ENCODE measurements at regions not wholly inside any gene's neighbourhood (a gene's known extent, or its start where the extent isn't known, plus 50 kb on each side); places are given as distances from the start of the nearest gene placed in this dataset.
"Not testable (repeated sequence)": the region's sequence is repeated elsewhere in the genome, so short reads cannot be mapped to it uniquely, and the experiment has no call there.

DNA sequence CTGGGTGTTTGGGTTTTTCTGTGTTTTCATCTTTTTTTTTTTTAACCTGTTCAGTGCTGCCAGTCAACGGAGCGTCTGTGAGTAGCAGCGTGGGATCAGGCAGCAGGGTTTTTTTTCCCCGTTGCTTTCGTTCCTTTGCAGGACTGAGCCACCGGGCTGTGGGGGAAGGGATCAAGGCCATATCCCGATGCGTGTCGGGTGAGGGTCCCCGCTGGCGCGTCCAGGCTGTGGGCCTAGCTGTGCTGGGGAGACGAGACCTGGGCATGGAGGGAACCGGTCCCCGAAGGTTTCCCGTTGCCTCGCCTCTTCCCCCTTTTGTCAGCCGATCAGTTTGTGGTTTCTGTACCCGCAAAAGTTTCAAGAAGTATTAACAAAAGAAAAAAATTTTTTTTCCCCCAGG lies 218.1 kb downstream of the POTED start:
- FAIRE-seq; H3K4me3 ChIP-seq (replicated peaks in 1 of 3; ENCODE audit: insufficient read depth in 1 of 3, low read depth in 1 of 3, low read length in 3 of 3); H3K9me3 ChIP-seq (replicated peaks; ENCODE audit: control insufficient read depth, insufficient read depth, low read length); H3K4me1 ChIP-seq (ENCODE audit: control insufficient read depth, extremely low read depth, insufficient read depth, low read length); intact Hi-C loops (cut with micrococcal nuclease); H3K27ac ChIP-seq (ENCODE audit: insufficient read depth, low read depth, low read length); DNase-seq (ENCODE audit: low read depth, low spot score); H3K9ac ChIP-seq (replicated peaks; ENCODE audit: extremely low read depth, insufficient read depth, low read length); H3K79me2 ChIP-seq (ENCODE audit: control insufficient read depth, insufficient read depth, low read length); BruUV-seq (replicated peaks); dilution Hi-C loops (cut with MboI; ENCODE audit: extremely low pct_ligation_motif_present, low sequenced_read_pairs); CTCF ChIA-PET; POLR2A ChIA-PET; H3K27me3 ChIP-seq (ENCODE audit: control insufficient read depth in 2 of 2, insufficient read depth in 2 of 2, low read length in 2 of 2); H4K20me1 ChIP-seq (replicated peaks; ENCODE audit: control insufficient read depth, extremely low read depth, insufficient read depth, low read length); H3K9me1 ChIP-seq (replicated peaks; ENCODE audit: control insufficient read depth, extremely low read depth, insufficient read depth, low read length); H3K4me2 ChIP-seq (ENCODE audit: insufficient read depth, low read length); H2AFZ ChIP-seq (ENCODE audit: low read depth, low read length); H3K36me3 ChIP-seq (ENCODE audit: control insufficient read depth in 2 of 2, extremely low read depth in 1 of 2, insufficient read depth in 2 of 2, low read length in 2 of 2): not testable (repeated sequence)

DNA sequence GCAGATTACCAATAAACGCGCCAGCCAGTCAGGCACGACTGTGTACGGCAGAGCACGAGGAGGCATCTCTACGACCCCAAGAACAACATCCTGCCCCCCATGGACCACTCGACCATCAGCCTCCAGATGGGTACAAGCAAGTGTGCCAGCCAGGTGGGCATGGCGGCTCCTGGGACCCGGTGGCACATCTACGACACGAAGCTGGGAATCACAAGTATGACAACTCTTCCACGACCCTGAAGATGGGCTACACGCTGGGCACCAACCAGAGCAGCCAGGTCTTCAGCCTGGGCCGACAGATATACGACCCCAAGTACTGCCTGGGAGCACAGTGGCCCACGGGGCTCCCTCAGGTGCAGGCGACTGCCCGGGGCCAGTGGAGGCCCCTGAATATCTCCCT lies 217.6 kb downstream of the POTED start:
- Histone ChIP-seq H3K27ac (ENCODE audit: insufficient read depth, low read depth, low read length) (no peak overlapping the region), H3K36me3 (ENCODE audit: control insufficient read depth in 2 of 2, extremely low read depth in 1 of 2, insufficient read depth in 2 of 2, low read length in 2 of 2) (no peaks in the 10 kb centered on the region)

DNA sequence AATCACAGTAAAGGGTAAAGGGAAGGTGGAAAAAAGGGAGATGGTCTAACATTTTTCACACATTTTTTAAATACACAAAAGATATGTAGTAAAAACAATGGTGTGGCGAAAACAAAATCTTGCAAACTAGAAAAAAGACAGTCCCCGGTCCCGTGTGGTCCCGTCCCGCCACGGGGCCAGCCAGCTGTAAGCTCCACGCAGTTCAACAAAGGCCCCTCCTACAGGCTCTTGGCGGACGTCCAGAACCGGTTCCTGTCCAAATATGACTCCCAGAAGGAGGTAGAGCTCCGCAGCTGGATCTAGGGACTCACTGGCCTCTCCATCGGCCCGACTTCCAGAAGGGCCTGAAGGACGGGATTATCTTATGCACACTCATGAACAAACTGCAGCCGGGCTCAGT lies 216.9 kb downstream of the POTED start:
- H3K36me3 ChIP-seq (ENCODE audit: control insufficient read depth in 2 of 2, extremely low read depth in 1 of 2, insufficient read depth in 2 of 2, low read length in 2 of 2); H3K9me3 ChIP-seq (replicated peaks; ENCODE audit: control insufficient read depth, insufficient read depth, low read length); H2AFZ ChIP-seq (ENCODE audit: low read depth, low read length); CTCF ChIA-PET; H3K9me1 ChIP-seq (replicated peaks; ENCODE audit: control insufficient read depth, extremely low read depth, insufficient read depth, low read length); H3K4me2 ChIP-seq (ENCODE audit: insufficient read depth, low read length); dilution Hi-C loops (cut with MboI; ENCODE audit: extremely low pct_ligation_motif_present, low sequenced_read_pairs); BruUV-seq (replicated peaks); H4K20me1 ChIP-seq (replicated peaks; ENCODE audit: control insufficient read depth, extremely low read depth, insufficient read depth, low read length); H3K79me2 ChIP-seq (ENCODE audit: control insufficient read depth, insufficient read depth, low read length); H3K27me3 ChIP-seq (ENCODE audit: control insufficient read depth in 2 of 2, insufficient read depth in 2 of 2, low read length in 2 of 2); H3K4me1 ChIP-seq (ENCODE audit: control insufficient read depth, extremely low read depth, insufficient read depth, low read length); H3K9ac ChIP-seq (replicated peaks; ENCODE audit: extremely low read depth, insufficient read depth, low read length); DNase-seq (ENCODE audit: low read depth, low spot score); FAIRE-seq; H3K27ac ChIP-seq (ENCODE audit: insufficient read depth, low read depth, low read length); intact Hi-C loops (cut with micrococcal nuclease); H3K4me3 ChIP-seq (replicated peaks in 1 of 3; ENCODE audit: insufficient read depth in 1 of 3, low read depth in 1 of 3, low read length in 3 of 3); POLR2A ChIA-PET: not testable (repeated sequence)

More for the DNA sequence above, 217.6 kb downstream of the POTED start:
- dilution Hi-C loops (cut with MboI; ENCODE audit: extremely low pct_ligation_motif_present, low sequenced_read_pairs), result no loop called here
- Histone ChIP-seq H3K9me3 (replicated peaks; ENCODE audit: control insufficient read depth, insufficient read depth, low read length) (peaks cover 2% of the 10 kb centered on the region), H3K79me2 (ENCODE audit: control insufficient read depth, insufficient read depth, low read length) (no peaks in the 10 kb centered on the region), H4K20me1 (replicated peaks; ENCODE audit: control insufficient read depth, extremely low read depth, insufficient read depth, low read length) (no peaks in the 10 kb centered on the region), H3K4me1 (ENCODE audit: control insufficient read depth, extremely low read depth, insufficient read depth, low read length) (no peaks in the 10 kb centered on the region), H2AFZ (ENCODE audit: low read depth, low read length) (no peak overlapping the region), H3K4me3 (replicated peaks in 1 of 3; ENCODE audit: insufficient read depth in 1 of 3, low read depth in 1 of 3, low read length in 3 of 3) (no peak overlapping the region), H3K9me1 (replicated peaks; ENCODE audit: control insufficient read depth, extremely low read depth, insufficient read depth, low read length) (no peaks in the 10 kb centered on the region), H3K27me3 (ENCODE audit: control insufficient read depth in 2 of 2, insufficient read depth in 2 of 2, low read length in 2 of 2) (no peaks in the 10 kb centered on the region), H3K9ac (replicated peaks; ENCODE audit: extremely low read depth, insufficient read depth, low read length) (no peak overlapping the region), H3K4me2 (ENCODE audit: insufficient read depth, low read length) (no peak overlapping the region)
- TF ChIP-seq JUN (IDR thresholded peaks at IDR 0.05; ENCODE audit: borderline replicate concordance, insufficient read depth, insufficient read length, low read depth) (no peak), FOS (IDR thresholded peaks at IDR 0.05; ENCODE audit: borderline replicate concordance, insufficient read depth, low read length) (no peak), MYC (IDR thresholded peaks at IDR 0.05; ENCODE audit: low read depth, low read length) (no peak), EZH2 (IDR thresholded peaks at IDR 0.05; ENCODE audit: borderline replicate concordance, low read depth, low read length, severe bottlenecking) (no peak), GATA2 (IDR thresholded peaks at IDR 0.05; ENCODE audit: insufficient read depth, insufficient read length, low read depth, low read length) (no peak), POLR2AphosphoS5 (IDR thresholded peaks at IDR 0.05; ENCODE audit: insufficient read depth, low read depth, low read length) (no peak), POLR2A (IDR thresholded peaks at IDR 0.05; ENCODE audit: low read depth, low read length) (no peak)
- TF ChIP-seq, protein P1, sequence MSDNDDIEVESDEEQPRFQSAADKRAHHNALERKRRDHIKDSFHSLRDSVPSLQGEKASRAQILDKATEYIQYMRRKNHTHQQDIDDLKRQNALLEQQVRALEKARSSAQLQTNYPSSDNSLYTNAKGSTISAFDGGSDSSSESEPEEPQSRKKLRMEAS (IDR thresholded peaks at IDR 0.05; ENCODE audit: insufficient read depth, insufficient read length), result no peak
- TF ChIP-seq, protein P2, sequence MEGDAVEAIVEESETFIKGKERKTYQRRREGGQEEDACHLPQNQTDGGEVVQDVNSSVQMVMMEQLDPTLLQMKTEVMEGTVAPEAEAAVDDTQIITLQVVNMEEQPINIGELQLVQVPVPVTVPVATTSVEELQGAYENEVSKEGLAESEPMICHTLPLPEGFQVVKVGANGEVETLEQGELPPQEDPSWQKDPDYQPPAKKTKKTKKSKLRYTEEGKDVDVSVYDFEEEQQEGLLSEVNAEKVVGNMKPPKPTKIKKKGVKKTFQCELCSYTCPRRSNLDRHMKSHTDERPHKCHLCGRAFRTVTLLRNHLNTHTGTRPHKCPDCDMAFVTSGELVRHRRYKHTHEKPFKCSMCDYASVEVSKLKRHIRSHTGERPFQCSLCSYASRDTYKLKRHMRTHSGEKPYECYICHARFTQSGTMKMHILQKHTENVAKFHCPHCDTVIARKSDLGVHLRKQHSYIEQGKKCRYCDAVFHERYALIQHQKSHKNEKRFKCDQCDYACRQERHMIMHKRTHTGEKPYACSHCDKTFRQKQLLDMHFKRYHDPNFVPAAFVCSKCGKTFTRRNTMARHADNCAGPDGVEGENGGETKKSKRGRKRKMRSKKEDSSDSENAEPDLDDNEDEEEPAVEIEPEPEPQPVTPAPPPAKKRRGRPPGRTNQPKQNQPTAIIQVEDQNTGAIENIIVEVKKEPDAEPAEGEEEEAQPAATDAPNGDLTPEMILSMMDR (IDR thresholded peaks at IDR 0.05; ENCODE audit: extremely low read depth in 1 of 2, insufficient read depth in 1 of 2, low read depth in 1 of 2, low read length in 2 of 2), result no peak
- POLR2A ChIA-PET, result no interaction called here
- intact Hi-C loops (cut with micrococcal nuclease), result no loop called here
- FAIRE-seq (no peak), DNase-seq (ENCODE audit: low read depth, low spot score) (no peak)
- CTCF ChIA-PET, result no interaction called here
- BruUV-seq (replicated peaks), result no TSS peak

Data from endothelial cell of umbilical vein (primary cell).